Urinary bladder (tissue), 3 donors: ENCODE measurements at regions not wholly inside any gene's neighbourhood (a gene's known extent, or its start where the extent isn't known, plus 50 kb on each side); places are given as distances from the start of the nearest gene placed in this dataset.

Experiments used
- DNase-seq: peaks from one replicate; pipeline ENCODE4 v3.0.0-alpha.2; 2015; ENCODE audit errors: extremely low spot score
- H3K27ac ChIP-seq: one replicate; pipeline ENCODE4 v1.5.1; 2013; ENCODE audit warnings: low read depth, mild to moderate bottlenecking, moderate library complexity
- H3K36me3 ChIP-seq: one replicate; pipeline ENCODE4 v1.6.1; 2013; ENCODE audit warnings: mild to moderate bottlenecking, moderate library complexity; ENCODE audit not compliant: insufficient read depth
- H3K4me1 ChIP-seq: one replicate; pipeline ENCODE4 v1.6.1; 2013; ENCODE audit warnings: mild to moderate bottlenecking, moderate library complexity; ENCODE audit not compliant: insufficient read depth
- H3K4me3 ChIP-seq: one replicate; pipeline ENCODE4 v1.5.1; 2013; ENCODE audit warnings: low read depth, low read length
- WGBS: extraction: QIAGEN DNeasy Blood & Tissue Kit; methylation state at CpG from one replicate; pipeline ENCODE4 v1.1.7; 2013; 5-methylcytosine and 5-hydroxymethylcytosine counted together
- donor health status: healthy with polysubstance abuse.
- donor health status: healthy.

DNA sequence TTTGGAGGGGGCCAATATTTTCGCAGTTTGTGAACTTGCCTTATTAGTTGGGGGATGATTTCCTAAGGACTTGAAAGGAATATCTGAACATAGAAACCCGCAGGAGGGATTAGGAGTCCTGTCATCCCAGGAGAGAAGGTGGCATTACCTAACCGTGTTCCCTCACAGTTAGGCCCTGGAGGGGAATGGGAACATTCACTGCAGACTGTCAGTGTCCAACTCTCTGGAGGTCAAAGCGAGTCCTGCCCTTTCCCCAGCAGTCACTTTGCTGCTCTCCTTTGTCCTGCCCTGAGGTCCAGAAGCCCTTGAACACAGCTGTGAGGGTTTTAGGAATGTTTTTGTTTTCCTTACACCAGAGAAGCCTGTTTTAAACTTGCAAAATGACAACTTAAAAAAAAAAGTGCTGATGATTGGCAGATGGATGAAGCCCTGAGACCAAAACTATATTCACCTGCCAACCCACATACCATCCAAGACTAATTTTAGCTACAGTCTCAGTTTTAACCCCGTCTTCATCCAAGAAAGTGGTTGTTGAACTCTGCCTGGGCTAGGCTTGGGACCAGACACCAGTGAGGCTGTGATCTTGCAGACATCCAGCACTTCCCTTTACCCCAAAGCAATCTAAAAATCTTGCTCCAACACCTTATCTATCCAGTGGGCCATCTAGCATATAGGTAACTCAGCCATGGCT lies 90.5 kb upstream of the MEX3C start:
- Histone ChIP-seq H3K4me1 (no peaks in the 10 kb centered on the region), H3K36me3 (no peaks in the 10 kb centered on the region), H3K27ac (no peak overlapping the region), H3K4me3 (no peak overlapping the region)
- no peak for DNase-seq
- WGBS: 77% methylated on average over 5 of the region's 5 CpGs

DNA sequence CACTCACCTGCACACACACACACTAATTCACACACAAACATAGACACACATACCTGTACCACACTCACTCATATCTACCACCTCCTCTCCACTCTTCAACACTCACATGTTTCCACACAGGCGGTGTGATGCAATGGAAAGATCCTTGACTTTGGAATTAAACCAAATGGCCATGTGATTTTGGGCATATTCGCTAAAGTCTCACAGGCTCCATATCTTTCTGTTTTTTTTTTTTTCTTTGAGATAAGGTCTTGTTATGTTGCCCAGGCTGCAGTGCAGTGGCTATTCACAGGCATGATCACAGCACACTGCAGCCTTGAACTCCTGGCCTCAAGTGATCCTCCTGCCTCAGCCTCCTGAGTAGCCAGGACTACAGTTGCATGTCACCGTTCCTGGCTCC lies 91.1 kb upstream of the MEX3C start:
- no peaks in the 10 kb centered on the region for H3K4me1 ChIP-seq
- H3K27ac ChIP-seq: no peak overlapping the region
- DNase-seq: no peak
- H3K4me3 ChIP-seq: no peak overlapping the region
- 87% methylated on average over 3 of the region's 3 CpGs for WGBS
- H3K36me3 ChIP-seq: no peaks in the 10 kb centered on the region

DNA sequence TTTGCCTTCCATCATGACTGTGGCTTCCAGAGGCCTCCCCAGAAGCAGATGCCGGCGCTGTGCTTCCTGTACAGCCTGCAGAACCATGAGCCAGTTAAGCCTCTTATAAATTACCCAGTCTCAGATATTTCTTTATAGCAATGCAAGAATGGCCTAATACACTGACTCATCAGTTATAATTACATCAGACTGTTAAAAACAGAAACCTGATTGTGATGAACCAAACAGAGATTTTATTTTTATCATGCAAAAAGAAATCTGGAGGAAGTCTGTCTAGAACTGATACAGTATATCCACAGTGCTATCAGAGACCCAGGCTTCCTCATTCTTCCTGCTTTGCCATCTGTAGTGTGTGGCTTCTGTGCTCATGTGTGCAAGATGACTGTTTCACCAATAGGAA lies 93.4 kb upstream of the MEX3C start:
- 78% methylated on average over 2 of the region's 2 CpGs for WGBS

DNA sequence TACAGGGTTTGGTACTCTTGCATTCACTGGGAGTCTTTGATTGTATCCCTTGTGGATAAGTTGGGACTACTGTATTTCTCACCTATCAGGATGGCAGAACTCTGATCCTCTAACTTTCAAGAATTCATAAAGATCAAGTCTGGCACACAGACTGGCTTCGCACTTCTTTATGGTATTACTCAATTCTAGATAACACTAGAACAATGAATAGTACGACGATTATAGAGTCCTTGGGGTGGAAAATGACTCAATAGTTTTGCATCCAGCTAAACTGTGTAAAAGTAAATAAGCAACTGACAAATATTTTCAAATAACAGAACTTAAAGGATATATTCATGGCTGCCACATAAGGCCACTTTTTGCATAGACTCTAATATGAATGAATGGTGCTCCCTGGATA lies 103.4 kb upstream of the MEX3C start:
- H3K36me3 ChIP-seq: no peaks in the 10 kb centered on the region
- DNase-seq: no peak
- H3K4me3 ChIP-seq: no peak overlapping the region
- 88% methylated on average over 3 of the region's 3 CpGs for WGBS
- H3K27ac ChIP-seq: no peak overlapping the region
- no peaks in the 10 kb centered on the region for H3K4me1 ChIP-seq

More for the DNA sequence above, 93.4 kb upstream of the MEX3C start:
- no peak overlapping the region for H3K27ac ChIP-seq
- no peaks in the 10 kb centered on the region for H3K4me1 ChIP-seq
- no peaks in the 10 kb centered on the region for H3K36me3 ChIP-seq
- no peak overlapping the region for H3K4me3 ChIP-seq
- no peak for DNase-seq

DNA sequence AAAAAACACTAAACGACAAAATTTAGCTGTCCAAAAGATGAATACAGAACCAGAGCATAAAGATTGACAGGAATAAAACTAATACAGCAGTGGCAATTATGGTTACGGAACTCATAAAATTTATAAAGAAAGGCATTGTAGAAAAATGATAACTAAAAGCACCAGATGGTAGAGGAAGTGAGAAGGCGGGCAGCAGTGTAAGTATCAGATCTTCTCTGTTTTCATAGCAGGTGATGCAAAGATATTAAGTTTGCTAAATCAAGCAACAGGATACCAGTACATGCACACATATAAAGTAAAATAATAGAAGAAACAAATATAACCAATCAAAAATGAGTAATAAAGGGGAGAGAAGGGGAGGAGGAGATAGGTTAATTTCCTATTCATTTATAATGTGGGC lies 103.9 kb upstream of the MEX3C start:
- Histone ChIP-seq H3K36me3 (no peaks in the 10 kb centered on the region), H3K4me1 (no peaks in the 10 kb centered on the region), H3K27ac (no peak overlapping the region), H3K4me3 (no peak overlapping the region)
- DNase-seq: no peak
- 85% methylated on average over 3 of the region's 3 CpGs for WGBS

DNA sequence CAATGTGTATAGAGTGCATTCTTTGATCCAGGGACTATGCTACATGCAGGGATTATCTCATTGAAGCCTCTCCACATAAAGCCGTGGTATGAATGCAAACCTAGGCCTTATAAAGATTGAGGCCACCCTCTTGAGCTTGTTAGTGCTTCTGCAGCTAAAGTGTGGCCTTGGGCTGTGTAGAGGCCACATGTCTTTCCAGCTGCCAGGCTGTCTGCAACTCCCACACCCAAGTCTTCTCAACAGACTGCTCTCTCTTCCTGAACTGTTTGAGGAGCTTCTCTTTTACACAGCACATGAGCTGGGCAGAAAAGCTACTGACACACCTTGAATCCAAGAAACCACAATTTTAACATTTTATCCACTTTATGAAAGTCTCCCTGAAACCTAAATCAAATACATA lies 119.2 kb upstream of the MEX3C start:
- Histone ChIP-seq H3K36me3 (no peaks in the 10 kb centered on the region), H3K4me1 (no peaks in the 10 kb centered on the region), H3K4me3 (no peak overlapping the region), H3K27ac (no peak overlapping the region)
- no peak for DNase-seq
- 77% methylated on average over 1 of the region's 1 CpG for WGBS

DNA sequence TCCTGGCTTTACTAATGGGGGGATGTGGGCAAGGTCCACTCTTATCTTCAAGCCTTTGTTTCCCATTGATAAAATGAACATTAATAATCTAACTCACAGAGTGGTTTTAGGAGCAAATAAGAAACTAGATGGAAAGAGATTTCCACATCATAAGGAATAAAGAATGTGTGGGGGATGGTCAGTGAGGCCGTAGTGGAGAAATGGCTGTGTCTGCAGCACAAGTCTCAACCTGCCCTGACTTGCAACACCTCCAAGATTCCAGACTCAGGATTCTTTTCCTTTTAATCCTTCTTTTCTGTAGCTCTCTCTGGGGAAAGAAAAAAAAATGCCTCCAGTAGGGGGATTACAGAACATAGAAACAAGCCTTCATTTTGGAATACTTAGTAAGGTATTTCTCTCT lies 124.2 kb upstream of the MEX3C start:
- no peak for DNase-seq
- H3K4me3 ChIP-seq: no peak overlapping the region
- no peaks in the 10 kb centered on the region for H3K36me3 ChIP-seq
- 40% methylated on average over 1 of the region's 1 CpG for WGBS
- no peak overlapping the region for H3K27ac ChIP-seq
- no peaks in the 10 kb centered on the region for H3K4me1 ChIP-seq

DNA sequence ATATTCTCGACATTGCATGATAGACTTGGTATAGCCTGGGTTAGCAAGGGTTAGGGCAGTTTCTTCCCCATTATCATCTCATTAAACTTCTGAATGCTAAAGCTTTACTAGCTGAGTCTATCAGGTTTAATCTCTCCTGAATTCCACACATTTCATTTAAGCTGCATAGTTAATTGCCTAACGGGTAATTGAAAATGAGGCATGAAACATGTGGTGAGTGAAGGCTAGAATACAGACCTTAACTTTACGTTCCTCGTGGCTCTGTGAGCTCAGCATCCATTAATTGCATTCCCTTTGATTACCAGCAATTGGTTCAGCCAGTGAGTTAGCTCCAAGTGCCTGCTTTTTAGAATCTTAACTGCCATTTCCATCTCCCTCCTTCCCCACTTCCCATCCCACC lies 126.5 kb upstream of the MEX3C start:
- DNase-seq: no peak
- Histone ChIP-seq H3K36me3 (no peaks in the 10 kb centered on the region), H3K4me3 (no peak overlapping the region), H3K4me1 (no peaks in the 10 kb centered on the region), H3K27ac (no peak overlapping the region)
- 58% methylated on average over 4 of the region's 4 CpGs for WGBS

DNA sequence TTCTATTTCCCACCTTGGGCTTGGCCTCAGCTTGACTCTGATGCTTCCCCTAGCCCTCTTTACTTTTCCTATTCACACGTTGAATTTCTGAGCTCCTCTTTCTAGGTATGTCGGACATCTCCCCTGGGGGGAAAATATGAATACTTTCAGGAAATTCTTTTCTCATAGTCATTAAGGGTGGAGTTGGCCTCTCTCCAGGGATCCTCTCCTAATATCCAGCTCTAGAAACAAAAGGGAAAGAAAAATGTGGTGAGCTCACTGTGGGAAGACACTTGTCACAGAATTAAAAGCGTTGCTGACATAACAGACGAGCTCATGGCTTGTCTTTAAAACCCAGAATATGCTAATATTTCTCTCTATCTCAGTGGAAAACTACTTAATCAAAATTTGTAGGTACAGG lies 132.7 kb upstream of the MEX3C start:
- WGBS: 55% methylated on average over 4 of the region's 4 CpGs
- Histone ChIP-seq H3K36me3 (no peaks in the 10 kb centered on the region), H3K27ac (no peak overlapping the region), H3K4me1 (no peaks in the 10 kb centered on the region), H3K4me3 (no peak overlapping the region)
- no peak for DNase-seq

DNA sequence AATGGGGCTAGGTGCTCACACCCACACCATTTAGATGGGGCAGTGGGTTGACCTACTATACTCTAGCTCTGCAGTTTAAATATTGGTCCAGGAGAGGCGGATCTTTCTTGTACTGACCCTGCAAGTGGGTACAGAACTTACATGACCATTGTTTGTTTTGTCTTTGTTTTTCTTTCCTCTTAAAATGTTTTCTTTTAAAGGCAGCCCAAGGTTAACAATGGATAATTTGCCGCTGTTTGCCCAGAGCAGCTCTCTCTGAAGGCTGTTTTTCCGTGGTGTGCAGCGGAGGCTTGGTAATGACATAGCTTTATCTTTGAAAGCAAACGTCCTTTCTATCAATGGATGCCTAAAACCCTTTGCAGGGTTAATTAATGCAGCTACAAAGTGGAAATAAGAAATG lies 133.3 kb upstream of the MEX3C start:
- WGBS: 73% methylated on average over 5 of the region's 5 CpGs

DNA sequence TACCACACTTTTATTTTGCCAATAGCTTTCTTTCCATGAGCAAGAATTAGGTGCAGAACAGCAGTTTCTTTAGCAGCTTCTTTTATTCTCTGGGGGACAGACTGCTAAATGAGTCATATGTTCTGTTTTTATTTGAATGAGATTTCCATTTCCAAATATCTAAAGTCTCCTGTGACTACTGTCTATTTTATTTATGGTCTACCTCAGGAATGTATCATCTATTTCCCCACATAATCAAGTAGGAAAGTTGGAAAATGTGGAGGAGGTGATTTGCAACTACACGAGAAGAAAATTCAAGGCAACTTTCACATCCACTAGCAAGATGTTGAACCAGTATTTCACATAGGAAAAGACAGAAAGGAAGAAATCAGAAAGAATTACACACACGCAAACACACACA lies 139.9 kb upstream of the MEX3C start:
- Histone ChIP-seq H3K4me3 (no peak overlapping the region), H3K36me3 (no peaks in the 10 kb centered on the region), H3K27ac (no peak overlapping the region), H3K4me1 (no peaks in the 10 kb centered on the region)
- DNase-seq: no peak
- 87% methylated on average over 2 of the region's 2 CpGs for WGBS

More for the DNA sequence above, 133.3 kb upstream of the MEX3C start:
- H3K4me1 ChIP-seq: no peaks in the 10 kb centered on the region
- no peaks in the 10 kb centered on the region for H3K36me3 ChIP-seq
- no peak overlapping the region for H3K4me3 ChIP-seq
- H3K27ac ChIP-seq: no peak overlapping the region
- DNase-seq: no peak

DNA sequence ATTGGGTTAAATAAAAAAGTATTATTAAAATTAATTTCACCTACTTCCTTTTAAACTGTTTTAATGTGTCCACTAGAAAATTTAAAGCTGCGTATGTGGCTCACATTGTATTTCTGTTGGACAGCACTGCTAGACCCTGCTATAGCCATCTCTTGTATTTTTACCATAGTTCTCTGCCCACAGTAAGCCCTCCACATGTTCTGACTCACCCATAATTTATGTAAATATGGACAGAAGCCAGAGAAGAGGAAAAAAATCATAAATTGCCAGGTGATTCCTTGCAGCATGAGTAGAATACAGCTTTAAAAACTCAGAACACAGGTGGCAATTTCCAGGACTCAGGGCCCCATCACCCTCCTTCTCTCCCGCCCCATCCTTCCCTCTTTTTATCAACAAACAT lies 142.4 kb upstream of the MEX3C start:
- no peaks in the 10 kb centered on the region for H3K36me3 ChIP-seq
- DNase-seq: no peak
- H3K4me3 ChIP-seq: no peak overlapping the region
- H3K4me1 ChIP-seq: no peaks in the 10 kb centered on the region
- no peak overlapping the region for H3K27ac ChIP-seq
- WGBS: 70% methylated on average over 2 of the region's 2 CpGs

DNA sequence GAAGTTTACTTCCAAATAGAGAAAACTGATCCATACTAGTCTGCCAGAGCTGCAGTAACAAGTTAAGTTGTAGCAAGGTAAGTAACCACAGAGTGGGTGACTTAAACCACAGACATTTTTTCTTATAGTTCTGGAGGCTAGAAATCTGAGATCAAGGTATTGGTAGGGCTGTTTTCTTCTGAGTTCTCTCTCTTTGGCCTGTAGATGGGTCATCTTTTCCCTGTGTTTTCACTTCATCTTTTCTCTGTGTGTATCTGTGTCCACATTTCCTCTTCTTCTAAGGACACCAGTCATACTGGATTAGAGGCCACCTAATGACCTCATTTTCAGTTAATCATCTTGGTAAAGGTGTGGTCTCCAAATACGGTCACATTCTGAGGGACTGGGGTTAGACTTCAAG lies 142.9 kb upstream of the MEX3C start:
- no peak for DNase-seq
- H3K4me3 ChIP-seq: no peak overlapping the region
- H3K36me3 ChIP-seq: no peaks in the 10 kb centered on the region
- no peaks in the 10 kb centered on the region for H3K4me1 ChIP-seq
- H3K27ac ChIP-seq: no peak overlapping the region
- WGBS: 82% methylated on average over 1 of the region's 1 CpG

DNA sequence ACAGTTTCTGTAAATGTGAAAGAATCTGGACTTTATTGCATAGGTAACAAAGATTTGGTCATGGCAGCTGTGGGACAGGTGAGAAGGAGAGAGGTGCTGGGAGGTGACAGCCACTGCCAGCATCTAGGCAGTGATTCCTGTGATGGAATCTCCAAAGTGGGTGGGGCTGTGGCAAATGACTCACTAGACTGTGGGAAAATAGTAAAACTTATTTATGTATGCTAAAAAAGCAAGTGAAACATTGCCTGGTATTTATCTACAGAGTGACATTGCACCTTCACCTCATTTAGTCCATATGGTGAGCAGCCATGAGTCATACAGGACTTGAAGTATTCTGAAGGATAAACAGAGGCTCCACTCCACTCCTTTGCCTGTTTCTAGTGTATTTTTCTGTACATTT lies 145.3 kb upstream of the MEX3C start:
- no peaks in the 10 kb centered on the region for H3K36me3 ChIP-seq
- H3K4me1 ChIP-seq: no peaks in the 10 kb centered on the region
- no peak for DNase-seq
- H3K4me3 ChIP-seq: no peak overlapping the region
- no peak overlapping the region for H3K27ac ChIP-seq

DNA sequence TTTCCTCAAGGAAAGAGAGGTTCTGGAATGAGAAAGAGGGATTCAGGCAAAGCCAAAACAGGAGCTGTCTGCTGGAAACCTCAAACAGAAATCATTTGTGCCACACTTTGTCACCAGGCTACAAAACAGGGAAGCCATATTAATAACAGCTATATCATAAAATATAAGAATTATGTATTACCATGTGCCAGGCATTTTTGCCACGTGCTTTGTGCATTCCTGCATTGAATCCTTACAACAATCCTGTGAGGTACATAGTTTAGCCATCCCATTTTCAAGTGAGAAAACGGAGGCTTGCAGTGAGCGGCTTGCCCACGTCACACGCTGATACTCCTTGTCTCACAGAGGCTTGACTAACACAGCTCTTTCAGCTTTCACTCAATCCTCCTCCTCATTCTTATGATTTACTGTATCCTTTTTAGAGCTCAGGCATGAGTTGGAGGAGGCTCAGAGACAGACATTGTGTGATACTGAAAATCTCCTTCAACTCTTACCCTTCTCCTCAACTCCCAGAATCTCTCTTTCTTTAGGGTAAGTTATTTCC lies 148.4 kb upstream of the MEX3C start:
- Histone ChIP-seq H3K4me3 (no peak overlapping the region), H3K4me1 (no peaks in the 10 kb centered on the region), H3K36me3 (no peaks in the 10 kb centered on the region), H3K27ac (no peak overlapping the region)
- WGBS: 82% methylated on average over 5 of the region's 5 CpGs
- DNase-seq: no peak
